ENCODE measurements at regions not wholly inside any gene's neighbourhood (a gene's known extent, or its start where the extent isn't known, plus 50 kb on each side); places are given as distances from the start of the nearest gene placed in this dataset.

- TF ChIP-seq POLR2AphosphoS5 (IDR thresholded peaks at IDR 0.05) (no peak), POLR2A (IDR thresholded peaks at IDR 0.05) (no peak)
Observed at GRCh38 chr10:33986515-33986914, 652.0 kb upstream of the NRP1 start.

Data from sigmoid colon (tissue), 4 donors.